AG04450 (cell line): ENCODE measurements at regions not wholly inside any gene's neighbourhood (a gene's known extent, or its start where the extent isn't known, plus 50 kb on each side); places are given as distances from the start of the nearest gene placed in this dataset.

Experiments used
- CTCF ChIA-PET: fragments of 300-600, 350-600 bp; formaldehyde crosslinking; extraction: SDS; loops from one replicate; lab custom pipeline; 2022; ENCODE audit warnings: antibody characterized with exemption, inconsistent platforms; lab: Charles Lee
- POLR2A ChIA-PET: fragments of 350-600 bp; formaldehyde crosslinking; extraction: SDS; loops from one replicate; lab custom pipeline; 2021; ENCODE audit warnings: antibody characterized with exemption, inconsistent platforms; lab: Yijun Ruan, JAX
- DNase-seq: peaks from one replicate; pipeline ENCODE4 v3.0.0-alpha.2; 2011; ENCODE audit warnings: low read depth, low spot score
- H3K27ac ChIP-seq: one replicate; pipeline ENCODE4 v1.5.1; 2012; ENCODE audit warnings: low read depth, low read length, control low read depth
- H3K27me3 ChIP-seq: one replicate; pipeline ENCODE4 v1.6.0; 2012; ENCODE audit warnings: low read length; ENCODE audit not compliant: control insufficient read depth, insufficient read depth
- H3K4me3 ChIP-seq: 2 replicates; pipeline ENCODE4 v1.5.1; 2011; ENCODE audit warnings: mild to moderate bottlenecking, low read depth, low read length, control low read depth
- H3K9me3 ChIP-seq: 2 replicates; pipeline ENCODE4 v1.5.1; 2012; ENCODE audit warnings: low read length; ENCODE audit not compliant: control insufficient read depth, insufficient read depth
- TF ChIP-seq, protein P1 (sequence below): IDR thresholded peaks from 2 replicates; pipeline ENCODE4 v1.5.1; 2011; ENCODE audit warnings: low read depth, low read length, control low read depth, inconsistent platforms

DNA sequence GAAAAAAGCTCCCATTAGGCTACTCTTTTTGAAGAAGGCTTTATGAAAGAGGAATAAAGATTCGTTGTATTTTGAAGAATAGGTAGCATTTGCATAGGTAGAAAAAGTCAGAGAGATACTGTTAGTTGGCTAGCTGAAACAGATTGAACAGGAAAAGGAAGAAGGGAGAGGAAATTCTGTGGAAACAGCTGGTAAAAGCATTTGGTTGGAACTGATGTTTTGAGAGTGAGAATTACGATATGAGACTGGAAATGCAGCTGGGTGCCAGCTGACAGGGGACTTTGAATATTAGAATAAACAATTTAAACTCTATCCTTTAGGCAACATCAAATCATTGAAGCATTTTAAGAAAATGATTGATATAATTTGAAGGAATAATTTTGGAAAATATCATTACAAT lies 96.7 kb upstream of the CNTNAP5 start:
- TF ChIP-seq, protein P1, sequence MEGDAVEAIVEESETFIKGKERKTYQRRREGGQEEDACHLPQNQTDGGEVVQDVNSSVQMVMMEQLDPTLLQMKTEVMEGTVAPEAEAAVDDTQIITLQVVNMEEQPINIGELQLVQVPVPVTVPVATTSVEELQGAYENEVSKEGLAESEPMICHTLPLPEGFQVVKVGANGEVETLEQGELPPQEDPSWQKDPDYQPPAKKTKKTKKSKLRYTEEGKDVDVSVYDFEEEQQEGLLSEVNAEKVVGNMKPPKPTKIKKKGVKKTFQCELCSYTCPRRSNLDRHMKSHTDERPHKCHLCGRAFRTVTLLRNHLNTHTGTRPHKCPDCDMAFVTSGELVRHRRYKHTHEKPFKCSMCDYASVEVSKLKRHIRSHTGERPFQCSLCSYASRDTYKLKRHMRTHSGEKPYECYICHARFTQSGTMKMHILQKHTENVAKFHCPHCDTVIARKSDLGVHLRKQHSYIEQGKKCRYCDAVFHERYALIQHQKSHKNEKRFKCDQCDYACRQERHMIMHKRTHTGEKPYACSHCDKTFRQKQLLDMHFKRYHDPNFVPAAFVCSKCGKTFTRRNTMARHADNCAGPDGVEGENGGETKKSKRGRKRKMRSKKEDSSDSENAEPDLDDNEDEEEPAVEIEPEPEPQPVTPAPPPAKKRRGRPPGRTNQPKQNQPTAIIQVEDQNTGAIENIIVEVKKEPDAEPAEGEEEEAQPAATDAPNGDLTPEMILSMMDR, result no peak
- CTCF ChIA-PET, result no interaction called here
- H3K27me3 ChIP-seq, result no peaks in the 10 kb centered on the region
- H3K4me3 ChIP-seq, result no peak overlapping the region
- H3K9me3 ChIP-seq, result peaks cover 2% of the 10 kb centered on the region
- POLR2A ChIA-PET, result no interaction called here
- no peak for DNase-seq
- no peak overlapping the region for H3K27ac ChIP-seq

- H3K4me3 ChIP-seq, result no peak overlapping the region
- ChIA-PET POLR2A (no interaction called here), CTCF (no interaction called here)
- no peak overlapping the region for H3K27ac ChIP-seq
- no peak for DNase-seq
- TF ChIP-seq, protein P1, result no peak
- H3K27me3 ChIP-seq, result no peaks in the 10 kb centered on the region
- H3K9me3 ChIP-seq, result peaks cover 5% of the 10 kb centered on the region; the same call in 1 of the 2 replicates
Measured at GRCh38 chr2:123935405-123935804, 89.7 kb upstream of the CNTNAP5 start.

DNA sequence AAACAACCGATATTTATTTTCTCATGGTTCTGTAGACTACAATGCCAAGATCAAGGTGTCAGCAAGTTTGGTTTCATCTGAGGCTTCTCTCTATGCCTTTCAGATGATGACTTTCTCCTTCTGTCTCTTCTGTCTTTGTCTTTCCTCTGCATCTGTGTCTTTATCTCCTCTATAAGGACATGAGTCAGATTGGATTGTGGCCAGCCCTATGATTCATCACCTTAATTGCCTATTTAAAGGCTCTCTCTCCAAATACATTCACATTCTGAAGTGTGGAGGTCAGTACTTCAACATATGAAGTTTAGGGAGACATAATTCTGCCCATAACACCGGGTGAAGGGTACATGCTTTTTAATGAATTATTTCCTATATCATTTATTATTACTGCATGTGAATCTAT lies 71.2 kb upstream of the CNTNAP5 start:
- POLR2A ChIA-PET, result no interaction called here
- CTCF ChIA-PET, result no interaction called here
- TF ChIP-seq, protein P1, result no peak
- DNase-seq, result no peak
- H3K27me3 ChIP-seq, result no peaks in the 10 kb centered on the region
- H3K4me3 ChIP-seq, result no peak overlapping the region
- H3K27ac ChIP-seq, result no peak overlapping the region
- peaks cover 4% of the 10 kb centered on the region for H3K9me3 ChIP-seq

DNA sequence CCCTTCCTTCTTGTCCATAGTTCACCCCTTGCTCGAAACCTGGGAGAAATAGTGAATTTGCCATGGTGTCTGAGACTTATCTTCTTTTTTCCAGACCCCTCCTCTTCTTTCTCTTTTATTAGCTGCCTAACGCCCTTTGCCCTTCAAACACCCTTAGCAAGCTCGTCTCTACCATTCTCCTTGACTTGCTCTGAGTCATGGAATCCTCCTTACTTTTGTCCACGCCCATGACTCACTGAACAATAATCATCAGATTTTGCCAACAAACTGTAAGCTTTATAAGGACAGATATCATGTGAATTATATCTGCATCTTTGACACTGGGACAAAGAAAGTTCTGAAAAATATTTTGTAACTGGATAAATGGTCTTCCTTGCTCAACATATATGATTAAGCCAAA lies 67.1 kb upstream of the CNTNAP5 start:
- TF ChIP-seq, protein P1, result no peak
- CTCF ChIA-PET, result no interaction called here
- H3K4me3 ChIP-seq, result no peak overlapping the region
- H3K9me3 ChIP-seq, result peaks cover 6% of the 10 kb centered on the region; the same call in 1 of the 2 replicates
- no peaks in the 10 kb centered on the region for H3K27me3 ChIP-seq
- H3K27ac ChIP-seq, result no peak overlapping the region
- POLR2A ChIA-PET, result no interaction called here
- no peak for DNase-seq

- POLR2A ChIA-PET, result no interaction called here
- no peak overlapping the region for H3K4me3 ChIP-seq
- CTCF ChIA-PET, result no interaction called here
- no peak overlapping the region for H3K27ac ChIP-seq
- TF ChIP-seq, protein P1, result no peak
- no peak for DNase-seq
- H3K9me3 ChIP-seq, result peaks cover 7% of the 10 kb centered on the region
- no peaks in the 10 kb centered on the region for H3K27me3 ChIP-seq
Measured at GRCh38 chr2:123961576-123961975, 63.5 kb upstream of the CNTNAP5 start.
